HG03439 (cell line): ENCODE measurements at regions not wholly inside any gene's neighbourhood (a gene's known extent, or its start where the extent isn't known, plus 50 kb on each side); places are given as distances from the start of the nearest gene placed in this dataset.

Experiments used
- ATAC-seq: cut with Tn5 transposase; IDR thresholded peaks from one replicate; pipeline ENCODE4 v1.9.1; 2021; ENCODE audit warnings: mild to moderate bottlenecking, moderate library complexity; ENCODE audit not compliant: unreplicated experiment

DNA sequence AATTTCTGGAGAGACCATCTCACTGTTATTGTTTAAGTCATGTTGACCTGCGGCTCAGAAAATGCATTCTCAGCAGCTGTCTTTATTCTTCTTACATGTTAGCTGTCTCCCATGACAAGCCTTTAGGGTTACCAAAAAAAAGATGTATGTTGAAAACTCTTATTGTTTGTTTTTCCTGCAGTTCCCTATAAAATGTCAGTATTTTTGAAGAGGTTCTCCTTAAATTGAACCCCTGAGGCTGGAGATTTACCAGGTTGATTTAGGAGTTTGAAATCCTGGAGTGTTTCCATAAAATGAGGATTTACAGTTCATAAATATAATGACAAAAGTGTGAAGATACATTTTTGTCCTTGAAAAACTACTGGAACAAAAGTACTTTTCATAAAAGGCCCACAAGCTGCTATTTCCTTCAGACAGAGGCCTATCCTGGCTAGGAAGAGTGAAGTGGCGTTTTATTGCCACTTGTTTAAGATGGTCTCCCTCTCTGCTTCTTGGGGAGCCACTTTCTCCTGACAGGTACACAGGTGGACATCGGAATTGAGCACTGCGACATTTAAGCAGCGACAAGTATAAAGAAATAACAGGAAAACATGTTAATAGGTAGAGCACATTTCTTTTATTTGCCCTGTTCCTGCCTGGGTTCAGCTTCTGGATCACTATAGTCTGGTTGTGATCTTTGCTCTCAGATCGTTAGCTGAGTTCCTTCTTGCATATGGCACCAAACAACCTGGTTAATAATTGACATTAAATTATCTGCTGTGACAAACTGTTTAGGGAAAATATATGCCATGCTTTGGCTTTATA is 344.8 kb upstream of the RPS23 start:
- no peak for ATAC-seq

DNA sequence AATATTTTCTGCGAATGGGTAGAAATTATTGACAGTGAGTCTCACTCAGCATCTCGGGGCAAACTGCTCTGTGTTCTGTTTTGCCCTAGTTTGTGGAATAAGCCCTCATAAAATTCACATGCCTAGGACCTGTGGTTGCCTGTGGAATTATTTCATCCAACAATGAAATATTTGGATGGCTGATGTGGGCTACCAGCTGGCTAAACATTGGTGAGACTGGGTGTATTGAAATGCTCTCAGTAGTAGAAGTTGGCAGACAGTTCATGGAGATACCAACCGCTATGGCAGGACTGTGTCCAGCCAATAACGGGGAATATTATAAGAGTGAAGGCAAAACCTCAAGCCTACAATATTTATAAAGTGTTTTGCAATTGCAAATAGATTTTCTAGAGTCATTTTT is 344.1 kb upstream of the RPS23 start:
- no peak for ATAC-seq

DNA sequence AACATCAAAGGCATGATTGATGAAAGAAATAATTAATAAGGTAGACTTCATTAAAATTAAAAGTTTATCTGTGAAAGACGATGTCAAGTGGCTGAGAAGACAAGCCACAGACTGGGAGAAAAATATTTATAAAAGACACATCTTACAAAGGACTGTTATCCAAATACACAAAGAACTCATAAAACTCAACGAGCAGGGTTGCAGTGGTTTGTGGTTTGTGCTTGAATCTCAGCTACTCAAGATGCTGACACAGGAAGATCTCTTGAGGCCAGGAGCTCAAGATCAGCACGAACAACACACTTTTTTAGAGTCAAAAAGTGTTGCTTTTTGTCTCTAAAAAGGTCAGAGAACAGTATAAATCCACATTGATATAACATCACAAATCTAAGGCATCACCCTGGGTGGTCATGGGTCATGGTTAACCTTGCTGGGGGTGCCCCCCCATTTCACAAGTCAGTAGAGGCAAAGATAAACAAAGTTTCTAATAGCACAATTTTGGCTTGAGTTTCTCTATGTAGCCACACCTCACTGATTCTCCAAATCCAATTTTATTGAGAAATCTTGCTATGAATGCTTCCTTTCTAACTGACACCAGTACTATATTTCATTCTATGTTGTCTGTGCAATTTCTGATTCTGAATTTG is 342.9 kb upstream of the RPS23 start:
- no peak for ATAC-seq

DNA sequence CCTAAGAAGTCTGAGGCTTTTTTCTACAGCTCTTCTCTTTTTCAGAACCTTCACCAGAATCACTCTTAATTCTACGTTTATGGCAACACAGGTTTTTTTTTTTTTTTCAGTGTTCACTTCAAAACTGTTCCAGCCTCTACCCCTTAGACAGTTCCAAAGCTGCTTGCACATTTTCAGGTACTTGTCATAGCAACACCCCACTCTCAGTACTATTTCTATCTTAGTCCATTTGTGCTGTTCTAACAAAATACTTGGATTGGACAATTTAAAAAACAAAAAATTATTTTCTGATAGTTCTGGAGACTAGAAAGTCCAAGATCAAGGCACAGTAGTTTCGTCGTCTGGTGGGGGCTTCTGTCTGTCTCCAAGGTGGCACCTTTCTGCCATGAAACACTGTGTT is 340.9 kb upstream of the RPS23 start:
- ATAC-seq: no peak

DNA sequence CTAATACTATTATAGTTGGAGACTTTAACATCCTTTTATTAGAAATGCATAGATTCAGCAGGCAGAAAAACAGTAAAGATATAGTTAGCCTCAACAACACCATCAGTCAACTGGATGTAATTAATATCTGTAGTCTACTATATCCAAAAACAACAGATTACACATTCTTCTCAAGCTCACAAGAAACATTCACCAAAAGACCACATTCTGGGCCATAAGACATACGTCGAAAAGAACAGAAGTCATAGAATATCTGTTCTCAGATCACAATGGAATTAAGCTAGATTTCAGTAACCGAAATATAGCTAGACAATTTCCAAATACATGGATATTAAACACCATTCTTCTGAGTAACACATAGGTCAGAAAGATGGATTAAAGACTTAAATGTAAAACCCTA is 336.6 kb upstream of the RPS23 start:
- no peak for ATAC-seq

DNA sequence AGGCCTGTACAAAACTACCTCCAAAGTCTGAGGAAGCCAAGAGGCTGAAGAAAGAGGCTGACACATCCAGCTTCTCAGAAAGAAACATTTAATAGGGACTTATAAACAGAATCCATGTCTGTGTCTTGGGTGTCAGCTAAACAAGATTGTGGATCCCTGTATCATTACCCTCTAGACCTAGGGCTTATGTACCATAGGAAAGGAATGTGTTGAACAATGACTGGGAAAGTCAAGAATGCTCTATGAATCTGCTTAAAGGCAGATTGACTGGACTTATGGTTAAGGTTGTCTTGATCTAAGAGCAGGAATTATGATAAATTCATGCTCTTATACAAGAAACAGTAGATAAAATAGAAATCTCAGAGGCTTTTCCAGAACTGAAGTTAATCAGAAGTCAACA is 335.7 kb upstream of the RPS23 start:
- no peak for ATAC-seq

DNA sequence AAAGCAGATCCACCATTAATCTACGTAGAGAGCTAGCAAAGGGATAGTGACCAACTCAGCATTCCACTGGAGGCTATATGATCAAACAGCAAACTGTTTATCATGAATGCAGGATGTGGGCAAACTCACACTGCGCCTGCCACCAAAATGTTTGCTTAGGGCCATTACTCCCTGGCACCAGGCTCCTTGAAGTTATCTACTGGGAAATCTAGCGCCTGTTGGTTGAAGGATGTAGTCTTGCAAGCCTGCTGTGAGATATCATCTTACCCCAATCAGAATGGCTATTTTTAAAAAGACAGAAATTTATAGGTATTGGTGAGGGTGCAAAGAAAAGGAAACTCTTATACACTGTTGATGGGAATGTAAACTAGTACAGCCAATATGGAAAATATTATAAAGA is 332.5 kb upstream of the RPS23 start:
- no peak for ATAC-seq

DNA sequence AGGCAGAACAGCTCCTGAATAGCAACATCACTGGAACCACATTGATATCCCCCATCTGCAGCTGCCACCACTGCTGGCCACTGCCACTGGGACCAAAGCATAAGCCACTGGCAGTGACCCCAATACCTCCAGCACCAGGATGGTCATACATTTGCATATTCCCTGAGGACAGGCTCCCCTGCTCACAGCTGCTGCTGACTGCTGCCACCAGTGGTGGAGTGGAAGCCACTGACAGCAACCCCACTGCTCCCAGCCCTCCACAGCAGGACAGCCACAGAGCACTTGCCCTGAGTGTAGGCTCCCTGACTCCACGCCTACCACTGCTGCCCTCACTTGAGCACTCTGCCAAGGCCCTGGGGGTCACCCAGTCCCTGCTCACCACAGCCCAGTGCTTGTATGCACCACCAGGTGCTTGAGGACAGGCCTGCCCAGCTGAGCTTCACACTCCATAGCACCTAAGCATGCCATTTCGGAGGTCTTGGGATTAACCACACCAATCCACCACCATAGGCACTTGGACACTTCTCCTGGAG is 327.4 kb upstream of the RPS23 start:
- ATAC-seq: no peak

DNA sequence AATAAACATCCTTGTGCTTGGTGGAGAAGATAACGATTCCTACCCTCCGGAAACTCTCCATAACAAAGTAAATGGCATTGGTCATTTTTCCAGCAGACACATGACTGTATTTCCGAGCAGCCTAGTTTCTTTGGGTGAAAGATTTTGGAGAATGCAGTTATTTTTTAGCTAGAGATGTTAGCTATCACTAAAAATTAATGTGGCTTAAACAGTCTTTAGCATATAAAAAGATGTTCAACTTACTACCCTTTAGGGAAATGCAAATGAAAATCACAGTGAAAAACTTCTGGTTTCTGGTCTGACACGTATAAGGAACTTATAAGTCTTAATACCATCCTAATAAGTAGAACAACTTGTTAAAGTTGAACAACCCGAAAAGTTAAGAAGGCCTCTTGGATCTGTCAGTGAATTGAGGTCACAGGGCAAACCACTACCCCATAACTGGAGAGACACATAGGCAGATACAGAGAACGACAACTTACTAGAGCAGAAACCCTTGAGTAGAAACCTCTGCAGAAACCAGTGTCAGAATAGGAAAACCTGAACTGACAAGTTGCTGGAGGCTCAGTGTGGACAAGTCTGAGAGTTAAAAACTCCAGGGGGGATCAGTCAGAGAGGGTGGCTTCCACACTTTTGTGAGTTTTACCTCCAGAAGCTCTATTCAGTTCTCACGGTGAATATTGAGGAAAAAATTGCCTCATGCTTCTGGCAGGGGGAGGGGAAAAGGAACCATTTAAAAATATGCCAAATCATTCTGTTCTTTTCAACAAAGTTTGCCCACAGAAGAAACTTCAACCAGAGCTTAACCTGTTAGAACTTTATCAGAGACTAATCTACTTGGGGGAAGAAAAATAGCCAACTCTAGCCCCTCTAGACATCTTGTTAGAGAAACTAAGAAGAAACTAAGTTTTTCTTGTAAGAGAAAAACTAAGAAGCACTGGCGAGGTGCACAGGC is 325.2 kb upstream of the RPS23 start:
- ATAC-seq: no peak

DNA sequence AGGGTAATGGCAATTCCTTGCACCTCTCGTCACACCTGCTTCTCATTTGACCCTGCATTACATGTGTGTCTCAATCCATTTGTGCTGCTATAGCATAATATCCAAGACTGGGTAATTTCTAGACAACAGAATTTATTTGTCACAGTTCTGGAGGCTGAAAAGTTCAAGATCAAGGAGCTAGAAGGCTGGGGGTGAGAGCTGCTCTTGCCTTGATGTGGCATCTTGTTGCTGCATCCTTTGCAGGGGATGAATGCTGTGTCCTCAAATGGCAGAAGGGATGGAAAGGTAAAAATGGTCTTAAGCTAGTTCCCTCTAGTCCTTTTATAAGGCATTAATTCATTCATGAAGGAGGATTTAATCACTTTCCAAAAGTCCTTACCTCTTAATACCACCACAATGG is 323.7 kb upstream of the RPS23 start:
- no peak for ATAC-seq

DNA sequence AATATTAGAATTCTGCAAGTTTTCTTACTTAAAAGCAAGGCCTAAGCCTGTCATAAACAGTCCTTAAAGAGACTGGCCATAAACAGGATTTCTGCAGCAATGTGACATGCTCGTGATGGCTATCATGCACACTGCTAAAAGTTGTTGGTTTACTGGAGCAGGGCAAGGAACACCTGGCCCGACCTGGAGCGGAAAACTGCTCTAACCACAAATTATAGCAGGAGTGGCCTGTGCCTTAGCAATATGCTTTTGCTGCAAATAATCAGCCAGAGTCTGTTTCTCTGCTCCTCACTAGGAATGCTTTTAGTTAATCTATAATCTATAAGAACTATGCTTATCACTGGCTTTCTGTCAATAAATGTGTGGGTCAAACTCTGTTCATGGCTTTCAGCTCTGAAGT is 322.9 kb upstream of the RPS23 start:
- no peak for ATAC-seq

DNA sequence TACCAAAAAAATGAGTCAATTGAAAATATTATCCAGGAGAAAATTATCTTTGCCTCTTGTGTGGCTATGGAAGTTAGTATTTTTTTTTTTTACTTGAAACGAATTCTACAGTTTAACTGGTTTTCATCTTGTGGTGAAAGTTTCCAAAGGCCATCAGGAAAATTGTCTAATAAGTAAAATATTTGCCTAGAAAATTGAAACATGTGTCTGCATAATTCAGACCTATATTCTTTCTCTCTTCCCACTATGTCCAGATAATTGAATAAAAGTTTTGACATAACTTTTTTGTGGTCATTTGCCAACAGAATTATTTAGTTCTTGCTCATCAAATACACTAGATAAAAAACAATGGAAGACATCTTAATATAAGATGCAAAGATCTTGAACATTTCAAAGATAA is 321.5 kb upstream of the RPS23 start:
- ATAC-seq: no peak

DNA sequence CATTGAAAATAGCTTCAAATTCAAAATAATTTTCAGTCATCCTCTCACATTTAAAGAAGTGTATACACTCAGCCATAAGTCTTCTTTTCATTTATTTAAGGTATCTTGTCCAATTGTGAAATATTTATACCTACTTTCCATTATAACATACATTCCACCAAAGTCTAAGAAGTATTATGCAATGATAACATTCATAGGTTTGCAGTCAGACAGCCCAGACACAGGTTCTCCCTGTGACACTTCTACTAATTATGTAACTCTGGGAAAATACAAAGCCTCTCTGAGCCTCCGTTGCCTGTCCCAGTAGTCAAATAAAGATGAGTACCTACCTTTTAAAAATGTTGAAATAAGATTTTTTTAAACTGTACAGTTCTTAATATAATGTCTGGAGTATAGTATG is 320.9 kb upstream of the RPS23 start:
- no peak for ATAC-seq

DNA sequence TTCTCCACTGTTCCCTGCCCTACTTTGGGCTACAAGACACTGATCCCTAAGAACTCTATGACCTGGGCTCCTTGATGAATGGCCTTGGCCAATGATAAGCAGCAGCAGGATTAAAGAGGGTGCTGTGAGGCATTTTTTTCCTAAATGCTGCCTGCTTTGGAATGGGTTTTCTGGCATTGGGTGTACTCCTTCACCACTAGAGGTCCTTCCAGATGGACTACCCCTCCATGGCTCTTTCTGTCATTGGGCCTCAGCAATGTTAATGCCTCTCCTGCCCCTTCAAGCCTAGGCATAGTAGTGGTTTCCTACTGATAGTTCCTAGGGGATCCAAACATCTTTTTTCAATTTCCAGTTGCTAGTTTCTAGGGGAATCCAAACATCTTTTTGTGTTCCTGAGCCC is 319.3 kb upstream of the RPS23 start:
- ATAC-seq: no peak

DNA sequence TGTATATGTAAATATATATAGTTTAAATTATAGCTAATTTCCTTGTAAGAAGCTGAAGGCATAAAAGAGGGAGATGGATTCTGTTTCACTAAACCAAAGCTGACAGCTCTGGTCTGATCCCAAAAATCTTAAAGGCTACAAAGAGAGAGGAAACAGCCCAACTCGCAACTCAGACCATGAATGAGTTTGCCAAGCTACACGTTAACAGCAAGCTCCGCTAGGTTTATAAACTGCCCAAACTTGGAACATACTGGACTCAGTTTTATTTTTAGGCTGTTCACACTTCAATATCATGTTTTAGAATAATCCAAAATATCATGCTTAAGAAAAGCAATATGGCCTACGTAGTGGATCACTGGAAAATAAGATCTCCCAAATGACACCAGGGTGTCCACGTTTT is 318.3 kb upstream of the RPS23 start:
- ATAC-seq: no peak

DNA sequence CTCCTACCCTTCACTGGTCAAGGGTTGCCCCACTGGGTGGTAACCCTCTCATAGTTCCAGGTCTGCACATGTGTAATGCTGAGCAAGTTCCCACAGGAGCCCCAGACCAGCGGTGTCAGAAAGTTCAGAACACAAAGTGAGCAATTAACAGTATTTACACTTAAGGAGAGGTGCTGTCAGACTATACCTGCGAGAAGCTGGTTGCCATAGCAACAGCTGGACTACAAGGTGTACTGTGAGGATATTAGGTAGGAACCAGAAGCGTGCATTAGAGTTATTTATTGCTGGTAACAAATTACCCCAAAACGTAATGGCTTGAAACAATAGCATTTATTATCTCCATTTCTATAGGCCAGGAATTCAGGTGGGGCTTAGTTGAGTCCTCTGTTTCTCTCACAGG is 317.0 kb upstream of the RPS23 start:
- ATAC-seq: no peak

DNA sequence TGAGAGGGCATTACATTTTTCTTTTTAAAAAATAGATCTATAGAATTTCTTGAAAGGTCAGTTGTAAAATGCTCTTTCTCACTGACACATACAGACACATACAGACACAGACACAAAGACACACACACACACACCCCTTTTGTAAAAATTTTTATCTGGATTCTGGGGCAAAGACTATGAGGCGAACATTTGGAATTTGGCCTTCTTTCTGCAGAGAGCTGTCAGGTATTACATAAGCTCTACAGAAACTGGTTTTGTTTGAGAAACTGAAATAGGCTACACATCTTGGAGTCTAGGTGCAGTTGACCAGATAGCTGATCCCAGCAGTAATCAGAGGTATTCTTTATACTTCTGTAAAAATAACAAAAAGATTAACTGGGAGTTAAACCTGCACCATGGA is 315.9 kb upstream of the RPS23 start:
- ATAC-seq: no peak

DNA sequence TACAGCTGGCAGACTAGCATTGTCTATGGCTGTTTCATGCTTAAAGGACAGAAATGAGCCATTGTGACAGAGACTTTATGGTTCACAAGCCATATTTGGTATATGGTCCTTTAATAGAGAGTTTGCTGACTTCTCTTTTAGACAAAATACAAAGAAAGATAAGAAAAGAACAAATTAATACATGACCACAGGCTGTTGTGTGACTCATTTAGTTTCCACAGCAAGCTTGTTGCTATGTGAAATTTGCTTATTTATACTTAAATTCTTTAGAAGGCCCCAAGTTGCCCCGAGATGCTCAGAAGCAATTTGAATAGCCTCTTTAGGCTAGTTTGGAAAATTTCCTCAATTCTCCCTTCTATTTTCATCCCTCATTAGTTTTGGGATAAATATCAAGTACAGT is 315.3 kb upstream of the RPS23 start:
- no peak for ATAC-seq

DNA sequence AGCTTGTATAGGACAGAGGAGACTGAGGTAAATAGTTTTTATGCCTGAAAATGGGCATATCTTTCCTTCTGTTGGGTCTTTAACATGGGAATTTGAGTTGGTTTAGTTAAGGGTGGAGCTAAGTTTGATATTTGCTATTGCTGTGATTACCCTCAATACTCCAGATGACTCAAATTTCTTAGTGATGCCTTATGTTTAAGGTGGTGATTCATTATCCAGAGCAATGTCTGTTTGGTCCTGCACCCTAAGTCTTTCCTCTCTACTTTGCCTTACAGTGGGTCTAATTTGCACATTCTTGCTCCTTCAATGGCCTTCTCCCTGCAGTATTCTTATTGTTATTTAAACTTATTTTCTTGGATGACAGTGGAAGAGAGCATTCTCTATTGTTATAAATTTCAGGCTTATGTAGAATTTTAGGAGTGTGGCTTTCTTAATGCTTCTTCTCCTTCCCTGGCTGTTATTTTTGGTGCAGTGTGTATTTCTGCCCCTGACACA is 312.9 kb upstream of the RPS23 start:
- ATAC-seq: no peak

DNA sequence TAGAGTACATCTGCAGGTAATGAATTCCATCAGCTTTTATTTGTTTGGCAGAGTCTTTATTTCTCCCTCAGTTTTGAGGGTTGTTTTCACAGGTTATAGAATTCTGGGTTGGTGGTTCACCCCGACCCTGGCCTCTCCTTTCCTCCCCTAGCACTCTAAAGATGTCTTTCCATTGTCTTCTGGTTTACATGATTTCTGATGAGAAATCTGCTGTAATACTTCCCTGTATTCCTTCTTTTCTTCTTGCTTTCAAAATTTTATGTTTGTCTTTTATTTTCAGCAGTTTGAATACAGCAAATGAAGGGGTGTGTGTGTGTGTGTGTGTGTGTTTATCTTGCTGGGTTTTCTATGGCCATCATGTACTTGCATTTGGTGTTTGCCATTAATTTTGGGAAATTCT is 312.0 kb upstream of the RPS23 start:
- no peak for ATAC-seq

DNA sequence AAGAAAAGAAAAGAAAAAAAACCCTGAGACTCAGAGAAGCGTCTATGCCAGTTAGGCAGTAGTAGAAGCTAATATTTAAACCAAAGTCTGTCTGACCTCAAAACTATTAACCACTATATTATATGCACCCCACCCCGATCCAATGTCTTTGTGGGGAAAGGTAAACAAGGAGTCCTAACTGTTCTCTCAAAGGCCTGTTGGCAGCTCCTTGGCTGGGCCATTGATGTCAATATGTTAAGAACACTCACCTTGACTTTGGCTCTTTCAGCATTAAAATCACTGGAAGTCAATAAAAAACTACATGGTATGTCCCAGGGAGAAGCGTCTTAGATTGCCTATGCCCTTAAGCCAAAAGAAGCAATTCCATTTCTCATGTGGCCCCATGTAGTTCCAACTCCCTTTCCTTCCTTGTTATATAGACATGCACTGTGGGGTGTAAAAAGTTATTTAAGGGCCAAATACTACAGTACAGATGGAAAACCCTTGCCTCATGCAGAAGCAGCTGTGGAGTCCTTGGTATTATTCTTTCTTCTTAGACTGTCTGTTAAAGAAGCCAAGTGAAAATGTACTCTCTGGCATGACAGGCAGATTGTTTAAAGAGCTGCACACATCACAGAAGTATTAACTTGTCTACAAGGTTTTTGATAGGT is 308.6 kb upstream of the RPS23 start:
- ATAC-seq: no peak
